ENCODE measurements at regions not wholly inside any gene's neighbourhood (a gene's known extent, or its start where the extent isn't known, plus 50 kb on each side); places are given as distances from the start of the nearest gene placed in this dataset.

- DNase-seq (ENCODE audit: low read depth), result no peak
Observed at GRCh38 chr15:98452238-98452637, 196.1 kb upstream of the IGF1R start.

GRCh38 chr15:98455904-98456303 lies 192.4 kb upstream of the IGF1R start:
- no peak for DNase-seq (ENCODE audit: low read depth)

GRCh38 chr15:98476559-98476958 lies 171.8 kb upstream of the IGF1R start:
- no peak for DNase-seq (ENCODE audit: low read depth)

GRCh38 chr15:98480844-98481243 lies 167.5 kb upstream of the IGF1R start:
- DNase-seq (ENCODE audit: low read depth), result no peak

- no peak for DNase-seq (ENCODE audit: low read depth)
Observed at GRCh38 chr15:98483575-98484130, 164.7 kb upstream of the IGF1R start.

GRCh38 chr15:98484914-98485313 lies 163.4 kb upstream of the IGF1R start:
- DNase-seq (ENCODE audit: low read depth), result no peak

GRCh38 chr15:98485451-98485850 lies 162.9 kb upstream of the IGF1R start:
- no peak for DNase-seq (ENCODE audit: low read depth)

GRCh38 chr15:98493966-98494511 lies 154.3 kb upstream of the IGF1R start:
- no peak for DNase-seq (ENCODE audit: low read depth)

GRCh38 chr15:98501192-98501591 lies 147.1 kb upstream of the IGF1R start:
- DNase-seq (ENCODE audit: low read depth), result no peak

- DNase-seq (ENCODE audit: low read depth), result no peak
Observed at GRCh38 chr15:98501632-98502031, 146.7 kb upstream of the IGF1R start.

- DNase-seq (ENCODE audit: low read depth), result no peak
Observed at GRCh38 chr15:98503970-98504369, 144.4 kb upstream of the IGF1R start.

GRCh38 chr15:98504998-98505397 lies 143.3 kb upstream of the IGF1R start:
- DNase-seq (ENCODE audit: low read depth), result no peak

- DNase-seq (ENCODE audit: low read depth), result no peak
Observed at GRCh38 chr15:98505611-98506031, 142.7 kb upstream of the IGF1R start.

- no peak for DNase-seq (ENCODE audit: low read depth)
Observed at GRCh38 chr15:98506172-98506571, 142.2 kb upstream of the IGF1R start.

GRCh38 chr15:98506711-98507110 lies 141.6 kb upstream of the IGF1R start:
- DNase-seq (ENCODE audit: low read depth), result no peak

- DNase-seq (ENCODE audit: low read depth), result no peak
Observed at GRCh38 chr15:98513428-98513986, 134.8 kb upstream of the IGF1R start.

GRCh38 chr15:98514034-98514622 lies 134.2 kb upstream of the IGF1R start:
- DNase-seq (ENCODE audit: low read depth), result no peak

GRCh38 chr15:98518823-98519561 lies 129.3 kb upstream of the IGF1R start:
- DNase-seq (ENCODE audit: low read depth), result peak; percentile 74

- DNase-seq (ENCODE audit: low read depth), result no peak
Observed at GRCh38 chr15:98519767-98520550, 128.4 kb upstream of the IGF1R start.

GRCh38 chr15:98522127-98522526 lies 126.2 kb upstream of the IGF1R start:
- no peak for DNase-seq (ENCODE audit: low read depth)

GRCh38 chr15:98523912-98524662 lies 124.3 kb upstream of the IGF1R start:
- DNase-seq (ENCODE audit: low read depth), result no peak

Data from Daoy (cell line).